GM04504 (cell line): ENCODE measurements at regions not wholly inside any gene's neighbourhood (a gene's known extent, or its start where the extent isn't known, plus 50 kb on each side); places are given as distances from the start of the nearest gene placed in this dataset.
"Not testable (repeated sequence)": the region's sequence is repeated elsewhere in the genome, so short reads cannot be mapped to it uniquely, and the experiment has no call there.

Experiments
- DNase-seq: peaks from one replicate; pipeline ENCODE4 v3.0.0-alpha.2; 2012; ENCODE audit warnings: low read depth

- no peak for DNase-seq
Observed at GRCh38 chr7:26081638-26082037, 70.4 kb upstream of the NFE2L3 start.

DNA sequence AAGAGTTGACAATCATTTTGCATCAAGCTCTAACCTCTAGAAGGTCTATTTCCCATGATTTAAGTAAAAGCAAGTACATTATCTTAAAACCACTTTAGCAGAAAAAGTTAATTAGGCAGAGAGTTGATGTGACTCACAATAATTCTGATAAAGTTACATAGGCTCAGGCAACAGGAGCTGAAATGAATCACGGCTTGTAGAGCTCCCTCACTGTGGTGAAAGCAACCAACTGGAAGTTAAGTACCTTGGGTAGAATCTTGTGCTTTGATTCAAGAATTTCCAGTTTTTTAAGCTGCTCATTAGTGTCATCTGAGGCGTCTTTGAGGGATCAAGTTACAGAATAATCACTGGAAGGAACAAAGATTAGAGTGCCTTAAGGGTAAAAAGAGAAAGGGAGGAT is 68.9 kb upstream of the NFE2L3 start:
- DNase-seq: no peak

- DNase-seq: no peak
Observed at GRCh38 chr7:26084418-26084817, 67.6 kb upstream of the NFE2L3 start.

DNA sequence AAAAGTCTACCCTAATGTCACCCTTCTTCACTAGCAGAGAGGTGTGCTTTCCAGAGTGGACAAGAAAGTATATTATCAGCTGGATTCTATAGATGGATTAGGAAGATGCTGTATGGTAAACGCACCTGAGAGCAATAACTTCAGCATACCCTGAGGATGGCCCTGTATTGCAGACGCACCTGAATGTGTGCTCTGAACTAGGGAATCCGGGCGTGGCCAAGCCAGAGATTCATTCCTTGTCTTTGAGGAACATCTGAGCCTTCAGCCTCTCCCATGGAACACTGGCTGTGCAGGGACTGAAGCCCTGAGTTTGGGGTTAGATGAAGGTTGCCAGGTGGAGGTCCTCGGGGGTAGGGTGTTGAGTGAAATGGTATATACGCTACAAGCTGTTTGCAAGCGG is 66.2 kb upstream of the NFE2L3 start:
- DNase-seq: no peak

DNA sequence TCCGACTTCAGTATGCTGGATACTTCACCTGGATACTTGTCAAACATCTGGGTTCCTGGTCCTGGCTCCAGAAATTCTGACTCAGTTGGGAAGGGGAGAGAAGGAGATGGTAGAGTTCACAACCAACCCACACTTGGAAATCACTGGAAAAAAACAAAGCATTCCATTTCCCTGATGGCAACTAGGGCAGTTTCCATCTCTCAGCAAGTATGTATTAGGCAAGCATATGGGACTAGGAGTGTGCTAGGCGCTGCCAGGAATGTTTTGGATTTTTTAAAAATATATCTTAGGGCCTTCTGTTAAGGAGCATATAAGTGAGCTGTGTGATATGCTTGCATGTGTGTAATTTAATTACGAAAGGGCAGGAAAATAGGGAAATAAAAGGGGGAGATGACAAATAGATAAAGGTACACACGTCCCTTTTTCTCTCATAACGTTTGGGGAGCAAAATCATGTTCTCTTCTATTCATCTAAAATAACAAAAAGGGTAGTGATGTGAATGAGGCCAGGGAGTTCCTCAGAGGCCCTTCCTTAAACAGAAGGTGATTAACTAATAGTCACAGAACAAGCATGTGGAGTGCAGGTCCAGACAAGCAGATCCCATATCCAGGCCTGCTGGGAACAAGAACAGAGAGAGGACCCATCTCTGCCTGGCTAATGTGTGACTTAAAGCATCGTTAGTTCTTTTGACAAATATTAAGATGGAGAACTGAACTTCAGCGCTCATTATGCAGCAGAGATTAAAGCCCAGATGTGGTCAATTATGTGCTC is 64.5 kb upstream of the NFE2L3 start:
- no peak for DNase-seq

GRCh38 chr7:26089469-26089868 is 62.5 kb upstream of the NFE2L3 start:
- DNase-seq: not testable (repeated sequence)

GRCh38 chr7:26090927-26091519 is 61.0 kb upstream of the NFE2L3 start:
- peak; percentile 17 for DNase-seq

- no peak for DNase-seq
Observed at GRCh38 chr7:26091933-26092332, 60.1 kb upstream of the NFE2L3 start.

GRCh38 chr7:26093023-26093422 is 59.0 kb upstream of the NFE2L3 start:
- no peak for DNase-seq

DNA sequence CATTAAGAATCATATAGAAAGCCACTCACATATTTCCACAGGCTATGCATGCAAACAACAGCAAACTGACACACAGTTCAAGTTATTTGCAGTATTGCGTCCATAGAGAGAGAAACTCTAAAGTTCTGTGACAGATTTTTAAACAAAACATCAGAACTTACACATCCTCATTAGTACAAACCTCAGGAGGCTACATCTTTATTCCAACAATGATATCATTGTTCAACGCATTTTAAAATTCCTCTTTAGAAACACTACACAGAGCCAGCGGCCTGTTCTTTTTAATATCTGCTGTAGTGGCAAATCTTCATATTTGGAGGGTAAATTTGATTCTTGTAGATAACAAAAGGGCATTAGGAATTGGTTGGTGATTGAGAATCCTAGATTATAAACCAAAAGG is 55.9 kb upstream of the NFE2L3 start:
- DNase-seq: no peak

GRCh38 chr7:26097837-26098668 is 53.9 kb upstream of the NFE2L3 start:
- no peak for DNase-seq

DNA sequence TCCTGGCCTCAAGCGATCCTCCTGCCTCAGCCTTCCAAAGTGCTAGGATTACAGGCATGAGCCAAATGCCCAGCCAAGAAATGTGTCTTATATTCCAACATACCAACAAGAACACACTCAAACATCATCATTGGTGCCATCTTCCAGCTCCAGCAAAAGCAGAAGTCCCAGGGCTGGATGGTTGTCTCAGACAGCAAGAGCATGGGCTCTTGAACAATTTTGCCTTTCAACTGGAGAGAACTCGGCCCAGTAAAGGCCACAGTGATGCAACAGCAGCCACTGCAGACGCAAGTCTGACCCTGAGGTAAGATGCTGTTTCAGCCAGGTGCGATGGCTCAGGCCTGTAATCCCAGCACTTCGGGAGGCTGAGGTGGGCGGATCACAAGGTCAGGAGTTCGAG is 52.8 kb upstream of the NFE2L3 start:
- DNase-seq: no peak

GRCh38 chr7:26100406-26101339 is 51.3 kb upstream of the NFE2L3 start:
- no peak for DNase-seq

DNA sequence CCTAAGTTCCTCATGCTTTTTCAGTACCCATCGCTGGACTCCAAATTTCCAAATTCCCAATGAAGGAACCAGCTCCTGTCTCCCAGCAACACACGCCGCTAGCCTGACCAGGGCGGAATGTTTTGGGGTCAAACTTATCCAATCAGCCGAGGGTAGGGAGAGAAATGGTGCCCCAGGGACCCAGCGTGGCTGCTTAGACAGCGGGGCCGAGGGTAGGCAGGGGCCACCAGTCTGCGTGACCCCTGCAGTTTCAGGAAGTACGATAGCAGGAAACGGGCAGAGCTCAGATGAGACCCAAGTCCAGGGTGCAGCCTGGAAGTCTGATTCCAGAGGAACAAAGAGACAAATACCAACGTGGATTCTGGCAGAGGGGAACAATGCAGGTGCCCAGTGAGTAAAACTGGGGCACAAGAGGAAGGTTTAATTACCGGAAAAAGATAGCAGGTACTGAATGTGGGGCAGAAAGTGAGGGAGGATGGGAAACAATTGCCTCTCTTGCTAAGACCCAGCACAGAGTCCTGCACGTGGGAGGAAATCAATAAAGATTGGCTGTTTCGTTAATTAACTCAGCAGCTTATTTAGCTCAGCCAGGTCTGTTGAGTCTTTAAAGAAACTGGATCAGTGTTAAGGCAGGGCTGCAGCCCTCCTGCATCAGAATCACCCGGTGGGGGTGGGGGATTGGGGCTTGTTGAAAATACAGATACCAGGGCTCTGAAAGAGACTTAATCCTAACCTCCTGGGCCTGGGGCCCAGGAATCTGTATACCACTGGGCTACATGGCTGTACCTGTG is 50.4 kb upstream of the NFE2L3 start:
- DNase-seq: no peak

GRCh38 chr7:26102176-26102575 is 49.8 kb upstream of the NFE2L3 start:
- no peak for DNase-seq
